ENCODE measurements at regions not wholly inside any gene's neighbourhood (a gene's known extent, or its start where the extent isn't known, plus 50 kb on each side); places are given as distances from the start of the nearest gene placed in this dataset.

- Histone ChIP-seq H3K9me3 (ENCODE audit: control insufficient read depth in 2 of 2, insufficient read depth in 1 of 2, low read depth in 1 of 2, low read length in 1 of 2) (no peaks in the 10 kb centered on the region), H3K27me3 (ENCODE audit: control insufficient read depth in 1 of 2, insufficient read depth in 2 of 2, low read length in 2 of 2) (no peaks in the 10 kb centered on the region), H3K27ac (ENCODE audit: low read depth in 2 of 2, low read length in 1 of 2) (no peak overlapping the region), H3K36me3 (ENCODE audit: control insufficient read depth in 2 of 2, insufficient read depth in 2 of 2, low read length in 1 of 2) (no peaks in the 10 kb centered on the region), H3K4me3 (ENCODE audit: low read depth in 1 of 2, low read length in 2 of 2) (no peak overlapping the region), H3K4me1 (ENCODE audit: control insufficient read depth in 2 of 2, insufficient read depth in 2 of 2, low read length in 1 of 2) (no peaks in the 10 kb centered on the region)
- 71 to 80% methylated on average over 1 of the region's 1 CpG for WGBS, 2 donors
These were observed 81.6 kb upstream of the CACHD1 start for GRCh38 chr1:64388336-64388735.

DNA sequence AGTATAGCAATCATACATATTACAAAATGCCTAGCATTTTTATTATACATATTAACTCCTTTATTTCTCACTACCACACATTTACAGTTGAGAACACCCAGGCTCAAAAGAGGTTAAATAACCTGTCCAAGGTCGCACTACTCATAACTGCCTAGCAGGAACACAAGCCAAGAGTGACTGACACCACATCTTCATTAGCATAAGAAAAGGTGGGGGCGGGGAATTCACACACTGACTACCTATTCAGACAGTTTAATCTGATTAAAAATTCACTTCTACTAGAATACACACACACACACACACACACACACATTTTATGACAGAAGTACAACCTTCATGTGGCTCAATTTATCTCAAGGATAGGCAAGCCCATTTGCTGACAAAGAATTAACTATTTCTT is 77.8 kb upstream of the CACHD1 start:
- Histone ChIP-seq H3K27ac (ENCODE audit: low read depth in 2 of 2, low read length in 1 of 2) (no peak overlapping the region), H3K4me3 (ENCODE audit: low read depth in 1 of 2, low read length in 2 of 2) (no peak overlapping the region), H3K36me3 (ENCODE audit: control insufficient read depth in 2 of 2, insufficient read depth in 2 of 2, low read length in 1 of 2) (no peaks in the 10 kb centered on the region), H3K9me3 (ENCODE audit: control insufficient read depth in 2 of 2, insufficient read depth in 1 of 2, low read depth in 1 of 2, low read length in 1 of 2) (no peaks in the 10 kb centered on the region), H3K4me1 (ENCODE audit: control insufficient read depth in 2 of 2, insufficient read depth in 2 of 2, low read length in 1 of 2) (no peaks in the 10 kb centered on the region), H3K27me3 (ENCODE audit: control insufficient read depth in 1 of 2, insufficient read depth in 2 of 2, low read length in 2 of 2) (no peaks in the 10 kb centered on the region)
- WGBS, 2 donors, result 48 to 54% methylated on average over 2 of the region's 2 CpGs

- 83 to 87% methylated on average over 2 of the region's 2 CpGs for WGBS, 2 donors
These were observed 76.1 kb upstream of the CACHD1 start for GRCh38 chr1:64393790-64394189.

GRCh38 chr1:64396817-64397216 is 73.1 kb upstream of the CACHD1 start:
- no peak overlapping the region for H3K27ac ChIP-seq (ENCODE audit: low read depth in 2 of 2, low read length in 1 of 2)
- no peaks in the 10 kb centered on the region for H3K36me3 ChIP-seq (ENCODE audit: control insufficient read depth in 2 of 2, insufficient read depth in 2 of 2, low read length in 1 of 2)
- H3K9me3 ChIP-seq (ENCODE audit: control insufficient read depth in 2 of 2, insufficient read depth in 1 of 2, low read depth in 1 of 2, low read length in 1 of 2), result no peaks in the 10 kb centered on the region
- WGBS, 2 donors, result 88% methylated on average over 4 of the region's 4 CpGs
- no peak overlapping the region for H3K4me3 ChIP-seq (ENCODE audit: low read depth in 1 of 2, low read length in 2 of 2)
- no peaks in the 10 kb centered on the region for H3K4me1 ChIP-seq (ENCODE audit: control insufficient read depth in 2 of 2, insufficient read depth in 2 of 2, low read length in 1 of 2)
- H3K27me3 ChIP-seq (ENCODE audit: control insufficient read depth in 1 of 2, insufficient read depth in 2 of 2, low read length in 2 of 2), result no peaks in the 10 kb centered on the region

More at GRCh38 chr1:64393790-64394189, 76.1 kb upstream of the CACHD1 start:
- no peaks in the 10 kb centered on the region for H3K36me3 ChIP-seq (ENCODE audit: control insufficient read depth in 2 of 2, insufficient read depth in 2 of 2, low read length in 1 of 2)
- no peak overlapping the region for H3K27ac ChIP-seq (ENCODE audit: low read depth in 2 of 2, low read length in 1 of 2)
- H3K4me1 ChIP-seq (ENCODE audit: control insufficient read depth in 2 of 2, insufficient read depth in 2 of 2, low read length in 1 of 2), result no peaks in the 10 kb centered on the region
- H3K27me3 ChIP-seq (ENCODE audit: control insufficient read depth in 1 of 2, insufficient read depth in 2 of 2, low read length in 2 of 2), result no peaks in the 10 kb centered on the region
- no peaks in the 10 kb centered on the region for H3K9me3 ChIP-seq (ENCODE audit: control insufficient read depth in 2 of 2, insufficient read depth in 1 of 2, low read depth in 1 of 2, low read length in 1 of 2)
- H3K4me3 ChIP-seq (ENCODE audit: low read depth in 1 of 2, low read length in 2 of 2), result no peak overlapping the region

DNA sequence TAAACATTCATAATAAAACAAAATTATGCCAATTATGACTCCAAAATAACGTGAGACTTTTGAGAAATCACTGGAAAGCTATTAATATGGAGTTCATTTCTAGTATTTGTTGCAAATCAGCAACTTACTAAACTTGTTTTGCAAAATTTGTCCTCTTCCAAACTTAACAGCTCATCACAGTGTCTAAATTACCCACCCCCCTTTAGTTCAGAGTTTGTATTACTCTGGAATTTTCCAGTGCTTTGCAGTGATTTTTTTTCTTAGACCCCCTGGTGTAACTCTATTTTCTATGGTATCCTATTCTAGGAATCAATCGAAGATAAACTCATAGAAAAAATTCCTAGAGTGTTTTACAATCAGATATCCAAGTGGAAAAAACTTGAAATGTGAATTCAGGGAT is 72.4 kb upstream of the CACHD1 start:
- H3K9me3 ChIP-seq (ENCODE audit: control insufficient read depth in 2 of 2, insufficient read depth in 1 of 2, low read depth in 1 of 2, low read length in 1 of 2), result no peaks in the 10 kb centered on the region
- 86 to 87% methylated on average over 2 of the region's 2 CpGs for WGBS, 2 donors
- no peaks in the 10 kb centered on the region for H3K36me3 ChIP-seq (ENCODE audit: control insufficient read depth in 2 of 2, insufficient read depth in 2 of 2, low read length in 1 of 2)
- H3K4me1 ChIP-seq (ENCODE audit: control insufficient read depth in 2 of 2, insufficient read depth in 2 of 2, low read length in 1 of 2), result no peaks in the 10 kb centered on the region
- no peak overlapping the region for H3K27ac ChIP-seq (ENCODE audit: low read depth in 2 of 2, low read length in 1 of 2)
- no peaks in the 10 kb centered on the region for H3K27me3 ChIP-seq (ENCODE audit: control insufficient read depth in 1 of 2, insufficient read depth in 2 of 2, low read length in 2 of 2)
- H3K4me3 ChIP-seq (ENCODE audit: low read depth in 1 of 2, low read length in 2 of 2), result no peak overlapping the region

DNA sequence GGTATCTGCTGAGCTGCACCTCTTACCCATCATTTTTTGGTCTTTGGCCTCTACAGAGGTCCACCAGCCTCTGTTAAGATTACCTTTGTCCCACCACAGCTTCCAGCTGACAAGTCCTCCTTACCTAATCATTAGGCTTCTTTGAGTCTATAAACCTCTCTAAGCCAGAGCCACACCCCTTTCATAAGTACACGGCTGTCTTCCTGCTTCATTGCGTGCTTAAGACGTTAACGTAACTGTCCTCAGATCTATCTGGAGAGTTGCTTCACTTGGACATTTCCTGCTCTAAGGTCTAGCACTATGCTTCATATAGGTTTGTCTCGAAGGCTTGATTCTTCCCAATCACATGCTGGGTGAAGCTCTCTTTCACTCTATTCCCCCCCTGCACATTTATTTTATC is 71.0 kb upstream of the CACHD1 start:
- WGBS, 2 donors, result 67 to 70% methylated on average over 5 of the region's 5 CpGs
- Histone ChIP-seq H3K36me3 (ENCODE audit: control insufficient read depth in 2 of 2, insufficient read depth in 2 of 2, low read length in 1 of 2) (no peaks in the 10 kb centered on the region), H3K4me3 (ENCODE audit: low read depth in 1 of 2, low read length in 2 of 2) (no peak overlapping the region), H3K27me3 (ENCODE audit: control insufficient read depth in 1 of 2, insufficient read depth in 2 of 2, low read length in 2 of 2) (no peaks in the 10 kb centered on the region), H3K9me3 (ENCODE audit: control insufficient read depth in 2 of 2, insufficient read depth in 1 of 2, low read depth in 1 of 2, low read length in 1 of 2) (no peaks in the 10 kb centered on the region), H3K4me1 (ENCODE audit: control insufficient read depth in 2 of 2, insufficient read depth in 2 of 2, low read length in 1 of 2) (no peaks in the 10 kb centered on the region), H3K27ac (ENCODE audit: low read depth in 2 of 2, low read length in 1 of 2) (no peak overlapping the region)

GRCh38 chr1:64401285-64401684 is 68.6 kb upstream of the CACHD1 start:
- peaks cover 0 to 2% of the 10 kb centered on the region in 2 donors for H3K4me1 ChIP-seq (ENCODE audit: control insufficient read depth in 2 of 2, insufficient read depth in 2 of 2, low read length in 1 of 2)
- H3K27me3 ChIP-seq (ENCODE audit: control insufficient read depth in 1 of 2, insufficient read depth in 2 of 2, low read length in 2 of 2), result no peaks in the 10 kb centered on the region
- no peak overlapping the region for H3K27ac ChIP-seq (ENCODE audit: low read depth in 2 of 2, low read length in 1 of 2)
- H3K36me3 ChIP-seq (ENCODE audit: control insufficient read depth in 2 of 2, insufficient read depth in 2 of 2, low read length in 1 of 2), result no peaks in the 10 kb centered on the region
- 90% methylated on average over 1 of the region's 1 CpG for WGBS, 2 donors
- no peak overlapping the region for H3K4me3 ChIP-seq (ENCODE audit: low read depth in 1 of 2, low read length in 2 of 2)
- H3K9me3 ChIP-seq (ENCODE audit: control insufficient read depth in 2 of 2, insufficient read depth in 1 of 2, low read depth in 1 of 2, low read length in 1 of 2), result no peaks in the 10 kb centered on the region

DNA sequence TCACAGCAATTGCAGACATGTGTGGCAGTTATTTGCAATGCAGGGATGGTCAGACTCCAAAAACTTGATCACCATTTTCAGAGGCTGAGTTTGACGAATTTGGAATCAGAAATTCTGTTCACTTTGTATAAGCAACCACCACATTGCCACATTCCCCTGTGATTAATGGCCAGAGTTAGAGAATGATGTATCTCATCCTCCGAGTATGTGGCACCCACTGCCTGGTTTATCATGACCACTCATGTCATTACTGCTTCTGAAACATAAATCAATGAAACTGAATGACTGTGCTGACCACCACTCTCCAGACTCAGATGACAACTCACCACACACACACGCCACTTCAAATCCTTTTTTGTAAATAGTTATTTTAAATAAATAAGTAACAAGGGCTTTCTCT is 66.6 kb upstream of the CACHD1 start:
- 74 to 77% methylated on average over 3 of the region's 3 CpGs for WGBS, 2 donors
- no peaks in the 10 kb centered on the region for H3K36me3 ChIP-seq (ENCODE audit: control insufficient read depth in 2 of 2, insufficient read depth in 2 of 2, low read length in 1 of 2)
- no peaks in the 10 kb centered on the region for H3K27me3 ChIP-seq (ENCODE audit: control insufficient read depth in 1 of 2, insufficient read depth in 2 of 2, low read length in 2 of 2)
- no peak overlapping the region for H3K4me3 ChIP-seq (ENCODE audit: low read depth in 1 of 2, low read length in 2 of 2)
- H3K27ac ChIP-seq (ENCODE audit: low read depth in 2 of 2, low read length in 1 of 2), result no peak overlapping the region
- peaks cover 0 to 2% of the 10 kb centered on the region in 2 donors for H3K4me1 ChIP-seq (ENCODE audit: control insufficient read depth in 2 of 2, insufficient read depth in 2 of 2, low read length in 1 of 2)
- H3K9me3 ChIP-seq (ENCODE audit: control insufficient read depth in 2 of 2, insufficient read depth in 1 of 2, low read depth in 1 of 2, low read length in 1 of 2), result no peaks in the 10 kb centered on the region

- no peaks in the 10 kb centered on the region for H3K36me3 ChIP-seq (ENCODE audit: control insufficient read depth in 2 of 2, insufficient read depth in 2 of 2, low read length in 1 of 2)
- 67 to 74% methylated on average over 1 of the region's 1 CpG for WGBS, 2 donors
- H3K27me3 ChIP-seq (ENCODE audit: control insufficient read depth in 1 of 2, insufficient read depth in 2 of 2, low read length in 2 of 2), result no peaks in the 10 kb centered on the region
- peaks cover 0 to 2% of the 10 kb centered on the region in 2 donors for H3K4me1 ChIP-seq (ENCODE audit: control insufficient read depth in 2 of 2, insufficient read depth in 2 of 2, low read length in 1 of 2)
- no peaks in the 10 kb centered on the region for H3K9me3 ChIP-seq (ENCODE audit: control insufficient read depth in 2 of 2, insufficient read depth in 1 of 2, low read depth in 1 of 2, low read length in 1 of 2)
- no peak overlapping the region for H3K27ac ChIP-seq (ENCODE audit: low read depth in 2 of 2, low read length in 1 of 2)
- no peak overlapping the region for H3K4me3 ChIP-seq (ENCODE audit: low read depth in 1 of 2, low read length in 2 of 2)
These were observed 65.7 kb upstream of the CACHD1 start for GRCh38 chr1:64404202-64404601.

DNA sequence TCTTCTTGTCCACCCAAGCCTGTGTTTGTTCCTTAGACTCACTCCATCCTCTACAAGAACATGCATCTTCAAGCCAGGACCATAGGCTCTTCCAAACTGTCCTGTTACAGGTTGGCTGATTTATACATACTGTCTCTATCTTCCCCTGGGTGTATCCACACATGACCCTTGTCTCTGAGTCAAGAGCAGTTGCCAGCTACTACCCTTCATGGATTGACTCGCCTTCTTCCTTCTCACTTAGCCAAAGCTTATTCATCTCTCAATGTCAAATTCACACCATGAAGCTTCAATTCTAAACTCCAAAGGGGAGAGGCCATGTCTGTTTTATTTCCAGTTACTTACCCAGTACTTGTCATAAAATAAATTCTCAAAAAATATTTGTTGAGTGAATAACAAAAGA is 64.1 kb upstream of the CACHD1 start:
- Histone ChIP-seq H3K4me3 (ENCODE audit: low read depth in 1 of 2, low read length in 2 of 2) (no peak overlapping the region), H3K36me3 (ENCODE audit: control insufficient read depth in 2 of 2, insufficient read depth in 2 of 2, low read length in 1 of 2) (no peaks in the 10 kb centered on the region), H3K4me1 (ENCODE audit: control insufficient read depth in 2 of 2, insufficient read depth in 2 of 2, low read length in 1 of 2) (peaks cover 0 to 2% of the 10 kb centered on the region in 2 donors), H3K27me3 (ENCODE audit: control insufficient read depth in 1 of 2, insufficient read depth in 2 of 2, low read length in 2 of 2) (no peaks in the 10 kb centered on the region), H3K9me3 (ENCODE audit: control insufficient read depth in 2 of 2, insufficient read depth in 1 of 2, low read depth in 1 of 2, low read length in 1 of 2) (no peaks in the 10 kb centered on the region), H3K27ac (ENCODE audit: low read depth in 2 of 2, low read length in 1 of 2) (no peak overlapping the region)
- 50 to 67% methylated on average over 1 of the region's 1 CpG for WGBS, 2 donors

All from esophagus (tissue), 2 donors.